ENCODE measurements at regions not wholly inside any gene's neighbourhood (a gene's known extent, or its start where the extent isn't known, plus 50 kb on each side); places are given as distances from the start of the nearest gene placed in this dataset.

DNA sequence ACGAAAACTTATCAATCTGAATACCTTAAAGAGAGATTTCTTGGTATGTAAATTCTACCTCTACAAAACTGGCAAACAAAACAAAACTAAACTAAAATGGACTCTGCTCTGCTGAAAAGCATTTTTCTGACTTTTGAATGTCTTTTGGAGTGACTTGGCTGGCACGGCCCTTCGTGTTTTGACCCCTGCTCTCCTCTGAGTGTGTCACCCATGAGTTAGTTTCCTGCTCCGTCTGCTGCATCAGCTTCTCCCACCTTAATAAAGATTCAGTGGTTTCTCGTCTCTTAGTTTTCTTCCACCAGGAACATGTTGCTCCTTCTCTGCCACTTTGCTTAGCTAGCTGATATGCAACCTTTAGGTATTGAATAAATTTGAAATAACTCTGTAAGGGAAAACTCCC is 1084.0 kb upstream of the CDH18 start:
- no peaks in the 10 kb centered on the region for H3K4me1 ChIP-seq
- TF ChIP-seq, protein P1, sequence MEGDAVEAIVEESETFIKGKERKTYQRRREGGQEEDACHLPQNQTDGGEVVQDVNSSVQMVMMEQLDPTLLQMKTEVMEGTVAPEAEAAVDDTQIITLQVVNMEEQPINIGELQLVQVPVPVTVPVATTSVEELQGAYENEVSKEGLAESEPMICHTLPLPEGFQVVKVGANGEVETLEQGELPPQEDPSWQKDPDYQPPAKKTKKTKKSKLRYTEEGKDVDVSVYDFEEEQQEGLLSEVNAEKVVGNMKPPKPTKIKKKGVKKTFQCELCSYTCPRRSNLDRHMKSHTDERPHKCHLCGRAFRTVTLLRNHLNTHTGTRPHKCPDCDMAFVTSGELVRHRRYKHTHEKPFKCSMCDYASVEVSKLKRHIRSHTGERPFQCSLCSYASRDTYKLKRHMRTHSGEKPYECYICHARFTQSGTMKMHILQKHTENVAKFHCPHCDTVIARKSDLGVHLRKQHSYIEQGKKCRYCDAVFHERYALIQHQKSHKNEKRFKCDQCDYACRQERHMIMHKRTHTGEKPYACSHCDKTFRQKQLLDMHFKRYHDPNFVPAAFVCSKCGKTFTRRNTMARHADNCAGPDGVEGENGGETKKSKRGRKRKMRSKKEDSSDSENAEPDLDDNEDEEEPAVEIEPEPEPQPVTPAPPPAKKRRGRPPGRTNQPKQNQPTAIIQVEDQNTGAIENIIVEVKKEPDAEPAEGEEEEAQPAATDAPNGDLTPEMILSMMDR (IDR thresholded peaks at IDR 0.05), result no peak
- no peak for TF ChIP-seq EP300 (IDR thresholded peaks at IDR 0.05)
- TF ChIP-seq POLR2A (IDR thresholded peaks at IDR 0.05), result no peak
- no peak for TF ChIP-seq POLR2AphosphoS5 (IDR thresholded peaks at IDR 0.05)
- H3K27me3 ChIP-seq, result no peaks in the 10 kb centered on the region
- 56 to 75% methylated on average over 5 of the region's 5 CpGs for WGBS, 2 donors (ENCODE audit: low coverage in 1 of 2)
- no peak overlapping the region for H3K27ac ChIP-seq
- H3K4me3 ChIP-seq, result no peak overlapping the region
- no peaks in the 10 kb centered on the region for H3K9me3 ChIP-seq
- no peak for ATAC-seq
- no peaks in the 10 kb centered on the region for H3K36me3 ChIP-seq

DNA sequence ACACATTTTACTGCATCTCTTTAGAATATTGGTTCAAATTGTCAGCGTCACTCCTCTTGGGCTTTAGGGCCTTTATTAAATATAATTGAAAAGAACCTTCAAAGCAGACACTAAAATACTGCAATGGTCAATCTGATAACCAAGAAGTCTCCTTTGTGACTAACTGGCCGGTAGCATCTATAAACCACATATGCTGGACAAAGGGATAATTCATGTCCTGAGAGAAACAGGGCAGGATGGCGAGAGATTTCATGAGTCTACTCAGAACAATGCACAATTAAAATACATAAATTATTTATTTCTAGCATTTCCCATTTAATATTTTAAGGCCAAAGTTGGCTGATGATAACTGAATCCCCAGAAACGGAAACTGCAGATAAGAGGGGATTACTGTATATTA is 1083.4 kb upstream of the CDH18 start:
- Histone ChIP-seq H3K9me3 (no peaks in the 10 kb centered on the region), H3K4me3 (no peak overlapping the region), H3K36me3 (no peaks in the 10 kb centered on the region), H3K27ac (no peak overlapping the region), H3K4me1 (no peaks in the 10 kb centered on the region), H3K27me3 (no peaks in the 10 kb centered on the region)
- 74 to 98% methylated on average over 4 of the region's 4 CpGs for WGBS, 2 donors (ENCODE audit: low coverage in 1 of 2)
- TF ChIP-seq POLR2AphosphoS5 (IDR thresholded peaks at IDR 0.05) (no peak), EP300 (IDR thresholded peaks at IDR 0.05) (no peak), POLR2A (IDR thresholded peaks at IDR 0.05) (no peak)
- TF ChIP-seq, protein P1 (IDR thresholded peaks at IDR 0.05), result no peak
- ATAC-seq, result no peak

DNA sequence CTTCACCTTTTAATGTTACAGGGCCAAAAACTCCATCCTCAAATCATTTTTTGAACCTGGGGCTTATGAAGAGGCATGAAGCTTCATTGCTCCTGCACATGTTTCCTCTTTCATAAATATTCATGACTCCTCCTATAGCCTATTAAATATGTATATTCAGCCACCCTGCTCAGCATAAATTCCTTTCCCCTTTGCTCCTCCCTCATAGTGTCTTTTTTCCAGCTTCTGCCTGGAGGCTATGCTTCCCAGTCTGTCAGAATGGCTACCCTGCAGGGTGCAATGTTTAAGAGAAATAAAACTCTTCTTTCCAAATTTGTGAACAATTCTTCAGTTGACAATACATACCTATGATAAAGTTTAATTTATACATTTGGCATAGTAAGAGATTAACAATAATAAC is 1082.9 kb upstream of the CDH18 start:
- ATAC-seq, result no peak
- no peaks in the 10 kb centered on the region for H3K36me3 ChIP-seq
- no peak overlapping the region for H3K27ac ChIP-seq
- no peak for TF ChIP-seq POLR2AphosphoS5 (IDR thresholded peaks at IDR 0.05)
- TF ChIP-seq EP300 (IDR thresholded peaks at IDR 0.05), result no peak
- TF ChIP-seq, protein P1 (IDR thresholded peaks at IDR 0.05), result no peak
- TF ChIP-seq POLR2A (IDR thresholded peaks at IDR 0.05), result no peak
- H3K27me3 ChIP-seq, result no peaks in the 10 kb centered on the region
- H3K4me3 ChIP-seq, result no peak overlapping the region
- no peaks in the 10 kb centered on the region for H3K9me3 ChIP-seq
- H3K4me1 ChIP-seq, result no peaks in the 10 kb centered on the region

DNA sequence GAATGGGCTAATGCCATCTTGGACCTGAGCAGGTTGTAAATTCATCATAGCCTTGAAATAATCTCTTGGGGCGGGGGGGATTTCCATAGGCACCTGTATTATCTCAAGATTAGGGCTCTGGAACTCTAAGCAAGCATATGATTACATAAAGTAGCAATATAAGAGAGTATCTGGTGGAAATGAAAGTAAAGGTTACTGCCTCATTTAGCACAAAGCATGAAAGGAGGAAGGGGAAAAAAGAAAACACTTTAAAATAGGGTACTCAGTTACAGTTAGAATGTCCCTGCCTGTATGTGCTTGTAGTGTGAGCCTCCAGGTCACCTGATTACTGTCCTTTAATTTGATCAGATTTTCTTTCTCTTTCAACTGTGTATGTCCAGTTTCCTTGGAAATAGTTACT is 1079.7 kb upstream of the CDH18 start:
- no peak overlapping the region for H3K27ac ChIP-seq
- TF ChIP-seq EP300 (IDR thresholded peaks at IDR 0.05), result no peak
- no peak for TF ChIP-seq POLR2AphosphoS5 (IDR thresholded peaks at IDR 0.05)
- TF ChIP-seq, protein P1 (IDR thresholded peaks at IDR 0.05), result no peak
- no peak for TF ChIP-seq POLR2A (IDR thresholded peaks at IDR 0.05)
- WGBS, 2 donors (ENCODE audit: low coverage in 1 of 2), result 36 to 40% methylated on average over 1 of the region's 1 CpG
- H3K4me3 ChIP-seq, result no peak overlapping the region
- no peaks in the 10 kb centered on the region for H3K4me1 ChIP-seq
- peaks cover 0 to 7% (median 0%) of the 10 kb centered on the region in 3 donors for H3K9me3 ChIP-seq
- no peak for ATAC-seq
- H3K36me3 ChIP-seq, result no peaks in the 10 kb centered on the region
- no peaks in the 10 kb centered on the region for H3K27me3 ChIP-seq

DNA sequence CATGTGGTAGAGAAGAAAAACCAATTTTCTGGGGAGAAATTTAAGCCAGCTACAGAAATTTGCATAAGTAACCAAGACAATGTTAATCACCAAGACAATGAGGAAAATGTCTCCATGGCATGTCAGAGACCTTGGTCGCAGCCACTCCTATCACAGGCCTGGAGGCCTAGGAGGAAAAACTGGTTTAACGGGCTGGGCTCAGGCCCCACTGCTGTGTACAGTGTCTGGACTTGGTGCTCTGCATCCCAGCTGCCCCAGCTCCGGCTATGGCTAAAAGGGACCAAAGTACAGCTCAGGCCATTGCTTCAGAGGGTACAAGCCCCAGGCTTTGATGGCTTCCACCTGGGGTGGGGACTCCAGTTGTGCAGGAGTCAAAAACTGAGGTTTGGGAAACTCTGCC is 1075.1 kb upstream of the CDH18 start:
- Histone ChIP-seq H3K27ac (no peak overlapping the region), H3K36me3 (no peaks in the 10 kb centered on the region), H3K27me3 (no peaks in the 10 kb centered on the region), H3K4me3 (no peak overlapping the region), H3K9me3 (peaks cover 0 to 7% (median 0%) of the 10 kb centered on the region in 3 donors), H3K4me1 (no peaks in the 10 kb centered on the region)
- TF ChIP-seq POLR2A (IDR thresholded peaks at IDR 0.05) (no peak), EP300 (IDR thresholded peaks at IDR 0.05) (no peak)
- TF ChIP-seq, protein P1 (IDR thresholded peaks at IDR 0.05), result no peak
- no peak for ATAC-seq
- WGBS, 2 donors (ENCODE audit: low coverage in 1 of 2), result 75% methylated on average over 2 of the region's 3 CpGs; no CpG with 5 or more reads in 1 of the 2 donors
